Activated CD4-positive, alpha-beta memory T cell treated with anti-CD3 and anti-CD28 coated beads for 36 hours (primary cell): ENCODE measurements at regions not wholly inside any gene's neighbourhood (a gene's known extent, or its start where the extent isn't known, plus 50 kb on each side); places are given as distances from the start of the nearest gene placed in this dataset.

Experiments used
- CTCF ChIA-PET: fragments of 350-600 bp; sonication (Branson Sonifier 250); formaldehyde crosslinking; loops from one replicate; lab custom pipeline; 2021; ENCODE audit warnings: antibody characterized with exemption, inconsistent platforms; lab: Charles Lee
- POLR2A ChIA-PET: fragments of 350-600 bp; sonication (Branson Sonifier 250); formaldehyde crosslinking; loops from one replicate; lab custom pipeline; 2021; ENCODE audit warnings: antibody characterized with exemption; lab: Charles Lee
- DNase-seq: peaks from one replicate; pipeline ENCODE4 v3.0.0-alpha.2; 2020
- H3K27ac Mint-ChIP-seq: one replicate; pipeline ENCODE4 v1.8.0; 2021; ENCODE audit warnings: mixed read lengths
- H3K27me3 Mint-ChIP-seq: one replicate; pipeline ENCODE4 v1.8.0; 2021; ENCODE audit warnings: mixed read lengths
- H3K36me3 Mint-ChIP-seq: one replicate; pipeline ENCODE4 v1.8.0; 2021; ENCODE audit warnings: mixed read lengths
- H3K4me1 Mint-ChIP-seq: one replicate; pipeline ENCODE4 v1.8.0; 2021; ENCODE audit warnings: low read depth, mixed read lengths
- H3K4me3 Mint-ChIP-seq: one replicate; pipeline ENCODE4 v1.8.0; 2021; ENCODE audit warnings: mild to moderate bottlenecking, mixed read lengths
- H3K9me3 Mint-ChIP-seq: one replicate; pipeline ENCODE4 v1.8.0; 2021; ENCODE audit warnings: mixed read lengths
- intact Hi-C: fragments of 100-400 bp; cut with micrococcal nuclease; formaldehyde crosslinking; loops from one replicate; pipeline ENCODE4 v1.15.1; 2023

- no peaks in the 10 kb centered on the region for H3K27me3 Mint-ChIP-seq
- ChIA-PET CTCF (no interaction called here), POLR2A (no interaction called here)
- no peaks in the 10 kb centered on the region for H3K4me1 Mint-ChIP-seq
- no peak overlapping the region for H3K27ac Mint-ChIP-seq
- no peaks in the 10 kb centered on the region for H3K9me3 Mint-ChIP-seq
- DNase-seq = no peak
- intact Hi-C loops = no loop called here
- H3K4me3 Mint-ChIP-seq = no peak overlapping the region
- H3K36me3 Mint-ChIP-seq = no peaks in the 10 kb centered on the region
Measured at GRCh38 chr22:49574881-49575702, 252.6 kb downstream of the BRD1 start.

GRCh38 chr22:49574205-49574880 lies 253.3 kb downstream of the BRD1 start:
- Mint-ChIP-seq H3K27ac (no peak overlapping the region), H3K27me3 (no peaks in the 10 kb centered on the region), H3K4me1 (no peaks in the 10 kb centered on the region), H3K4me3 (no peak overlapping the region), H3K9me3 (no peaks in the 10 kb centered on the region), H3K36me3 (no peaks in the 10 kb centered on the region)
- POLR2A ChIA-PET = no interaction called here
- no peak for DNase-seq
- CTCF ChIA-PET = no interaction called here
- intact Hi-C loops = no loop called here

- CTCF ChIA-PET = no interaction called here
- POLR2A ChIA-PET = no interaction called here
- Mint-ChIP-seq H3K4me1 (no peaks in the 10 kb centered on the region), H3K27me3 (no peaks in the 10 kb centered on the region), H3K9me3 (no peaks in the 10 kb centered on the region), H3K4me3 (no peak overlapping the region), H3K36me3 (no peaks in the 10 kb centered on the region), H3K27ac (no peak overlapping the region)
- intact Hi-C loops = no loop called here
- DNase-seq = no peak
Measured at GRCh38 chr22:49573109-49573765, 254.4 kb downstream of the BRD1 start.

- H3K4me1 Mint-ChIP-seq = no peaks in the 10 kb centered on the region
- DNase-seq = no peak
- no peak overlapping the region for H3K27ac Mint-ChIP-seq
- ChIA-PET POLR2A (no interaction called here), CTCF (no interaction called here)
- no peaks in the 10 kb centered on the region for H3K36me3 Mint-ChIP-seq
- H3K9me3 Mint-ChIP-seq = no peaks in the 10 kb centered on the region
- intact Hi-C loops = no loop called here
- no peak overlapping the region for H3K4me3 Mint-ChIP-seq
- H3K27me3 Mint-ChIP-seq = no peaks in the 10 kb centered on the region
Measured at GRCh38 chr22:49571326-49571725, 256.3 kb downstream of the BRD1 start.

GRCh38 chr22:49570032-49570848 lies 257.4 kb downstream of the BRD1 start:
- H3K9me3 Mint-ChIP-seq = no peaks in the 10 kb centered on the region
- H3K4me1 Mint-ChIP-seq = no peaks in the 10 kb centered on the region
- ChIA-PET POLR2A (no interaction called here), CTCF (no interaction called here)
- intact Hi-C loops = no loop called here
- no peaks in the 10 kb centered on the region for H3K36me3 Mint-ChIP-seq
- DNase-seq = no peak
- no peak overlapping the region for H3K27ac Mint-ChIP-seq
- no peak overlapping the region for H3K4me3 Mint-ChIP-seq
- H3K27me3 Mint-ChIP-seq = no peaks in the 10 kb centered on the region

GRCh38 chr22:49569286-49570031 lies 258.2 kb downstream of the BRD1 start:
- CTCF ChIA-PET = no interaction called here

GRCh38 chr22:49568751-49569285 lies 258.9 kb downstream of the BRD1 start:
- POLR2A ChIA-PET = no interaction called here
- DNase-seq = no peak

More at GRCh38 chr22:49569286-49570031, 258.2 kb downstream of the BRD1 start:
- intact Hi-C loops = no loop called here
- peaks cover 2% of the 10 kb centered on the region for H3K36me3 Mint-ChIP-seq
- no peak overlapping the region for H3K4me3 Mint-ChIP-seq
- no peak for DNase-seq
- no peaks in the 10 kb centered on the region for H3K4me1 Mint-ChIP-seq
- POLR2A ChIA-PET = no interaction called here
- no peaks in the 10 kb centered on the region for H3K27me3 Mint-ChIP-seq
- no peaks in the 10 kb centered on the region for H3K9me3 Mint-ChIP-seq
- H3K27ac Mint-ChIP-seq = no peak overlapping the region

GRCh38 chr22:49567899-49568750 lies 259.5 kb downstream of the BRD1 start:
- Mint-ChIP-seq H3K27ac (no peak overlapping the region), H3K27me3 (no peaks in the 10 kb centered on the region), H3K36me3 (peaks cover 2% of the 10 kb centered on the region), H3K4me3 (no peak overlapping the region), H3K4me1 (no peaks in the 10 kb centered on the region), H3K9me3 (no peaks in the 10 kb centered on the region)
- ChIA-PET CTCF (no interaction called here), POLR2A (no interaction called here)
- no peak for DNase-seq
- intact Hi-C loops = no loop called here

More at GRCh38 chr22:49568751-49569285, 258.9 kb downstream of the BRD1 start:
- intact Hi-C loops = no loop called here
- H3K27me3 Mint-ChIP-seq = no peaks in the 10 kb centered on the region
- H3K4me1 Mint-ChIP-seq = no peaks in the 10 kb centered on the region
- peaks cover 2% of the 10 kb centered on the region for H3K36me3 Mint-ChIP-seq
- no peak overlapping the region for H3K27ac Mint-ChIP-seq
- no peak overlapping the region for H3K4me3 Mint-ChIP-seq
- H3K9me3 Mint-ChIP-seq = no peaks in the 10 kb centered on the region
- CTCF ChIA-PET = no interaction called here

GRCh38 chr22:49566693-49567092 lies 261.0 kb downstream of the BRD1 start:
- POLR2A ChIA-PET = no interaction called here
- CTCF ChIA-PET = no interaction called here
- peaks cover 2% of the 10 kb centered on the region for H3K36me3 Mint-ChIP-seq
- H3K27ac Mint-ChIP-seq = no peak overlapping the region
- no peak for DNase-seq
- intact Hi-C loops = no loop called here
- no peaks in the 10 kb centered on the region for H3K9me3 Mint-ChIP-seq
- no peak overlapping the region for H3K4me3 Mint-ChIP-seq
- H3K4me1 Mint-ChIP-seq = no peaks in the 10 kb centered on the region
- no peaks in the 10 kb centered on the region for H3K27me3 Mint-ChIP-seq

GRCh38 chr22:49566141-49566541 lies 261.5 kb downstream of the BRD1 start:
- intact Hi-C loops = no loop called here
- Mint-ChIP-seq H3K4me1 (no peaks in the 10 kb centered on the region), H3K27ac (no peak overlapping the region), H3K36me3 (peaks cover 6% of the 10 kb centered on the region), H3K9me3 (no peaks in the 10 kb centered on the region), H3K27me3 (no peaks in the 10 kb centered on the region), H3K4me3 (no peak overlapping the region)
- CTCF ChIA-PET = no interaction called here
- POLR2A ChIA-PET = no interaction called here
- DNase-seq = no peak

- no peak overlapping the region for H3K27ac Mint-ChIP-seq
- DNase-seq = no peak
- CTCF ChIA-PET = no interaction called here
- no peaks in the 10 kb centered on the region for H3K9me3 Mint-ChIP-seq
- peaks cover 9% of the 10 kb centered on the region for H3K36me3 Mint-ChIP-seq
- POLR2A ChIA-PET = no interaction called here
- intact Hi-C loops = no loop called here
- no peaks in the 10 kb centered on the region for H3K27me3 Mint-ChIP-seq
- no peak overlapping the region for H3K4me3 Mint-ChIP-seq
- no peaks in the 10 kb centered on the region for H3K4me1 Mint-ChIP-seq
Measured at GRCh38 chr22:49565516-49565855, 262.2 kb downstream of the BRD1 start.
